ENCODE measurements at regions not wholly inside any gene's neighbourhood (a gene's known extent, or its start where the extent isn't known, plus 50 kb on each side); places are given as distances from the start of the nearest gene placed in this dataset.

- no peak for DNase-seq (ENCODE audit: extremely low read depth, low read depth)
- TF ChIP-seq CTCF (IDR thresholded peaks at IDR 0.05; ENCODE audit: low read depth, low read length, missing control alignments): no peak
- H3K4me3 ChIP-seq (replicated peaks; ENCODE audit: low read depth, low read length): no peak overlapping the region
Observed at GRCh38 chr2:104786204-104786603, 67.7 kb upstream of the POU3F3 start.

- no peak for DNase-seq (ENCODE audit: extremely low read depth, low read depth)
- TF ChIP-seq CTCF (IDR thresholded peaks at IDR 0.05; ENCODE audit: low read depth, low read length, missing control alignments): no peak
- no peak overlapping the region for H3K4me3 ChIP-seq (replicated peaks; ENCODE audit: low read depth, low read length)
Observed at GRCh38 chr2:104786821-104787220, 67.1 kb upstream of the POU3F3 start.

GRCh38 chr2:104787298-104788065 is 66.4 kb upstream of the POU3F3 start:
- no peak for DNase-seq (ENCODE audit: extremely low read depth, low read depth)
- TF ChIP-seq CTCF (IDR thresholded peaks at IDR 0.05; ENCODE audit: low read depth, low read length, missing control alignments): no peak
- H3K4me3 ChIP-seq (replicated peaks; ENCODE audit: low read depth, low read length): no peak overlapping the region

- no peak overlapping the region for H3K4me3 ChIP-seq (replicated peaks; ENCODE audit: low read depth, low read length)
- TF ChIP-seq CTCF (IDR thresholded peaks at IDR 0.05; ENCODE audit: low read depth, low read length, missing control alignments): no peak
- DNase-seq (ENCODE audit: extremely low read depth, low read depth): no peak
Observed at GRCh38 chr2:104788742-104789455, 65.0 kb upstream of the POU3F3 start.

- no peak for TF ChIP-seq CTCF (IDR thresholded peaks at IDR 0.05; ENCODE audit: low read depth, low read length, missing control alignments)
- no peak overlapping the region for H3K4me3 ChIP-seq (replicated peaks; ENCODE audit: low read depth, low read length)
- no peak for DNase-seq (ENCODE audit: extremely low read depth, low read depth)
Observed at GRCh38 chr2:104790100-104790811, 63.7 kb upstream of the POU3F3 start.

GRCh38 chr2:104790901-104791495 is 62.9 kb upstream of the POU3F3 start:
- TF ChIP-seq CTCF (IDR thresholded peaks at IDR 0.05; ENCODE audit: low read depth, low read length, missing control alignments): no peak
- DNase-seq (ENCODE audit: extremely low read depth, low read depth): no peak
- H3K4me3 ChIP-seq (replicated peaks; ENCODE audit: low read depth, low read length): no peak overlapping the region

All from HFF-Myc (cell line).